Transverse colon (tissue), 3 donors: ENCODE measurements at regions not wholly inside any gene's neighbourhood (a gene's known extent, or its start where the extent isn't known, plus 50 kb on each side); places are given as distances from the start of the nearest gene placed in this dataset.

Experiments used
- EP300 ChIP-seq: sonication (generic); formaldehyde crosslinking; IDR thresholded peaks from one replicate; pipeline ENCODE4 v1.6.1; 2017; ENCODE audit warnings: antibody characterized with exemption, low read depth
- TF ChIP-seq, protein P1 (sequence below), 5 experiments: fragments of 200-600 bp in 3 of 5; fragments of 450-650 bp in 2 of 5; sonication (generic) in 3 of 5; IDR thresholded peaks; 1 replicate in 2 of 5; 2 replicates in 3 of 5; pipeline ENCODE4 v1.5.1; 2016 to 2017; ENCODE audit warnings: antibody characterized with exemption in 5 of 5, inconsistent platforms in 3 of 5, mild to moderate bottlenecking in 2 of 5, moderate library complexity in 1 of 5

DNA sequence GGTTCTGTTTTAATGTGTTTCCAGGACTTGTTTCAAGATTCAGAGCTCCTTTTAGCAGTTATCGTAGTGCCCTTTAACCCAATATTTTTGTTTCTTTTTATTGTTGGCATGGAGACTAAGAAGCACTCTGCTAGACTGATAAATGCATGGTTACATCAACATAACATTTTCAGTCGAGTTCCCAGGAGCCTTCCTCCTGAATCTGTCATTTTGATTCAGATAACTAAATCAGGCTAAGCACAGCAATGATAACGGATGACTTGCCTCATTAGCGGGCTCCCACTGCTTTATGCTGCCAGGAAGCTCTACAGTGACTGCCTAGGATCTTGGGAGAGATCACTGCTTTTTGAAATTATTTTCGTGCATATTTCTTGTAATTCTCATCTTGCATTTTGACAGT is 772.8 kb upstream of the GJE1 start:
- TF ChIP-seq, protein P1, sequence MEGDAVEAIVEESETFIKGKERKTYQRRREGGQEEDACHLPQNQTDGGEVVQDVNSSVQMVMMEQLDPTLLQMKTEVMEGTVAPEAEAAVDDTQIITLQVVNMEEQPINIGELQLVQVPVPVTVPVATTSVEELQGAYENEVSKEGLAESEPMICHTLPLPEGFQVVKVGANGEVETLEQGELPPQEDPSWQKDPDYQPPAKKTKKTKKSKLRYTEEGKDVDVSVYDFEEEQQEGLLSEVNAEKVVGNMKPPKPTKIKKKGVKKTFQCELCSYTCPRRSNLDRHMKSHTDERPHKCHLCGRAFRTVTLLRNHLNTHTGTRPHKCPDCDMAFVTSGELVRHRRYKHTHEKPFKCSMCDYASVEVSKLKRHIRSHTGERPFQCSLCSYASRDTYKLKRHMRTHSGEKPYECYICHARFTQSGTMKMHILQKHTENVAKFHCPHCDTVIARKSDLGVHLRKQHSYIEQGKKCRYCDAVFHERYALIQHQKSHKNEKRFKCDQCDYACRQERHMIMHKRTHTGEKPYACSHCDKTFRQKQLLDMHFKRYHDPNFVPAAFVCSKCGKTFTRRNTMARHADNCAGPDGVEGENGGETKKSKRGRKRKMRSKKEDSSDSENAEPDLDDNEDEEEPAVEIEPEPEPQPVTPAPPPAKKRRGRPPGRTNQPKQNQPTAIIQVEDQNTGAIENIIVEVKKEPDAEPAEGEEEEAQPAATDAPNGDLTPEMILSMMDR (IDR thresholded peaks at IDR 0.05) = no peak
- no peak for TF ChIP-seq EP300
